Stimulated activated CD4-positive, alpha-beta T cell treated with anti-CD3 and anti-CD28 coated beads, Interleukin-12 subunit alpha, Interleukin-12 subunit beta, amount 100 ng/mL, for 24 hours (primary cell): ENCODE measurements at regions not wholly inside any gene's neighbourhood (a gene's known extent, or its start where the extent isn't known, plus 50 kb on each side); places are given as distances from the start of the nearest gene placed in this dataset.
"Not testable (repeated sequence)": the region's sequence is repeated elsewhere in the genome, so short reads cannot be mapped to it uniquely, and the experiment has no call there.

Experiments
- DNase-seq, 2 experiments: peaks; one replicate each; pipeline ENCODE4 v3.0.0-alpha.2; 2020; ENCODE audit warnings: low read depth in 2 of 2

- DNase-seq: no peak
Observed at GRCh38 chr1:181202986-181203555, 114.6 kb downstream of the IER5 start.

GRCh38 chr1:181204530-181204929 lies 116.0 kb downstream of the IER5 start:
- DNase-seq: no peak

DNA sequence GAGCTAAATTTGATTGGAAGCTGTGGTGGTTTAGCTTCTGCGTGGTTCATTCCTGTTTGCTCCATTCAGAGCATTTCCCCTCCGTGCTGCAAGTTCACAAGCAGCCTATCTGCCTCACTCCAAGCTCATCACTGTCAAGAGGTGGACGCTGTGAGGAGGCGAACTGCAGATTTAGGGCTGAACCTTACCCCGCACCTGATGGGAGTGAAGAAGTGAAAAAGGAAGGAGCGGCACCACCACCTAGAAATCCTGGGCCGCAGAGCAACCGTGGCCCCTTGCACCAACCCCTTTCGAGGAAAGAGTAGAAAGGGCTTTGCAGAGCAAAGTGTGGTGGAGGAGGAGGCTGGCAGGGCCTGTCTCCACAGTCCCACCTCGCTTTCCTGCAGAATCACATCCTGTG lies 117.4 kb downstream of the IER5 start:
- no peak for DNase-seq

- no peak for DNase-seq
Observed at GRCh38 chr1:181206513-181206912, 118.0 kb downstream of the IER5 start.

DNA sequence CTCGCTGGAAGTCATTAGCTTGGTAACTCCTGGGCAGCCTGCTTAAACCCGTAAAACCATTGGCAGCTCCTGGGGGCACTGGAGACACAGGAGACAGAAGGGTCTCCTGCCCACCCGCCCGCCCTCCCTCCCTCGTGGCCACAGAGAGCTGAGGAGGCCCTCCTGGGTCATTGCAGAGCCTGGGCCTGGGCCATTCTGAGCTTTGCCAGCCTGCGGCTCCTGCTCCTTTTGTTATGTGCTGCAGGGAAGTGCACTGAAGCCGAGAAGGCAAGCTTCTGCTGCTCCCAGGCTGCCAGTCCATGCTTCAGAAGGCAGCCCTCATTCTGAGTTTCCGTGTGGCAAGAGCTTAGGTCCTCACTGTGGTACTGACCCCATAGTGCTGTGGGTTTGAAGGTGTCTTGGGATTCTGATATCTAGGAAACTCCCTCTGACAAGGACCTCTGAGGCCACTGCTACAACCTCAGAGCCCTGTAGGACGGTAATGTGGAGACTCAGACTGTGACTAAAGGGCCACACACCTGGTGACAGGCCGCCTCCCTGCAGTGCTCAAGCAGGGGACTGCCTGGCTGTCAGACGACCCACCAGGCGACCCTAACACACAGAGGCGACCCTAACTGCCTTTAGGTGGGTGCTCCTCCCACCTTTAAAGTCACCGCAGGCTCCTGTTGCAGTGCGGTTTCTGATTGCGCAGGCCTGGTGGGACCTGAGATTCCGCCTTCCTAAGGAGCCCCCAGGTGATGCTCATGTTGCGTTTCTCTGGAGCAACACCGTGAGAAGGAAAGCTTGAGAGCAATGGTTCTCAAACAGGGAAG lies 118.7 kb downstream of the IER5 start:
- no peak for DNase-seq

DNA sequence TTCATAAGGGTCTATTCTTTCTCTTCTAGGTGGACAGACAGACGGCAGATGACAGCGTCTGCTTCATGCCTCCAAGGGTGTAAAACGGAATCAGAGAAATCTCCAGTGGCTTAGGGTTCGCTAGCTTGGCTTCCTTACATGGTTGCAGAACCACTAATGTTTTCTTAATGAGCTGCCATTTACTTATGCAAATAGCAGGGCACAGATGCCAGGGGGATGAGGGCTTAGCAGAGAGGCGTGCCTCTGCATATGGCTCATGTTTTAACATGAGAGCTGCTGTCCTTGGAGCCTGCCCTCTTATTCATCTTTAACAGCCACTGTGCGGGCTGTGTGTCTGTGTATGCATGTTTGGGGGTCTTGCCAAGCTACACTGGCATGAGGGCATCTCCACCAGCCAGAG lies 119.6 kb downstream of the IER5 start:
- DNase-seq: no peak

- no peak for DNase-seq
Observed at GRCh38 chr1:181208967-181209366, 120.5 kb downstream of the IER5 start.

GRCh38 chr1:181213056-181213455 lies 124.6 kb downstream of the IER5 start:
- no peak for DNase-seq

GRCh38 chr1:181216591-181216994 lies 128.1 kb downstream of the IER5 start:
- no peak for DNase-seq

GRCh38 chr1:181219938-181220337 lies 131.4 kb downstream of the IER5 start:
- no peak for DNase-seq

GRCh38 chr1:181221078-181221477 lies 132.6 kb downstream of the IER5 start:
- no peak for DNase-seq

DNA sequence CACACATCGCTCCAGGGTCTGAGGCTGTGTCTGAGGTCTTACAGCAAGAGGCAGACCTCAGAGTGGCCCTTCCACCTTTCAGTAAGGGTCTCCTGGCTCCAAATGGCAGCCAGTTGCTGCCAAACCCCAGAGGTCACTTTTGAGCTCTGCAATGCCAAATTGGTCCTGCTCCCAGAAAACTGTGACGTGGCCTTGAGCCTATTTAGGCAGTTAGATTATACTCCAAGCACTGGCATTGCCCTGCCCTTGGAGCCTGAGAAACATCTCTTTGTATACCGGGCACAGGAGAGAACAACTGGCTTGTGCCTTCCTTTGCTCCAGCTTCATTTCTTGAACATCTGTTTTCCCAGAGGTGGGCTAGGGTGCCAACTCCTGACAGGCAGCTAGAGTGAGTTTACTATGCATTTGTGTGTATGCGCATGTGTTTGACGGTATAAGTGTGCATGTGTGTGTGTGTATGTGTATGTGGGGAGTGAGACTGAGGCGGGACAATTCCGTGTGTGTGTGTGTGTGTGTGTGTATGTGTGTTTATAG lies 134.5 kb downstream of the IER5 start:
- DNase-seq: no peak

DNA sequence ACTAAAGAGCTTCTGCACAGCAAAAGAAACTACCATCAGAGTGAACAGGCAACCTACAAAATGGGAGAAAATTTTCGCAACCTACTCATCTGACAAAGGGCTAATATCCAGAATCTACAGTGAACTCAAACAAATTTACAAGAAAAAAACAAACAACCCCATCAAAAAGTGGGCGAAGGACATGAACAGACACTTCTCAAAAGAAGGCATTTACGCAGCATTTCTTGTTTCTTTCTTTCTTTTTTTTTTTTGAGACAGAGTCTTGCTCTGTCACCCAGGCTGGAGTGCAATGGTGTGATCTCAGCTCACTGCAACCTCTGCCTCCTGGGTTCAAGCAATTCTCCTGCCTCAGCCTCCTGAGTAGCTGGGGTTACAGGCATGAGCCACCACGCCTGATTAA lies 138.2 kb downstream of the IER5 start:
- DNase-seq: not testable (repeated sequence)

GRCh38 chr1:181239086-181239485 lies 150.6 kb downstream of the IER5 start:
- DNase-seq: no peak

- DNase-seq: not testable (repeated sequence)
Observed at GRCh38 chr1:181246320-181246719, 157.8 kb downstream of the IER5 start.

GRCh38 chr1:181248361-181248760 lies 159.9 kb downstream of the IER5 start:
- not testable (repeated sequence) for DNase-seq

GRCh38 chr1:181249186-181249585 lies 160.7 kb downstream of the IER5 start:
- no peak for DNase-seq

DNA sequence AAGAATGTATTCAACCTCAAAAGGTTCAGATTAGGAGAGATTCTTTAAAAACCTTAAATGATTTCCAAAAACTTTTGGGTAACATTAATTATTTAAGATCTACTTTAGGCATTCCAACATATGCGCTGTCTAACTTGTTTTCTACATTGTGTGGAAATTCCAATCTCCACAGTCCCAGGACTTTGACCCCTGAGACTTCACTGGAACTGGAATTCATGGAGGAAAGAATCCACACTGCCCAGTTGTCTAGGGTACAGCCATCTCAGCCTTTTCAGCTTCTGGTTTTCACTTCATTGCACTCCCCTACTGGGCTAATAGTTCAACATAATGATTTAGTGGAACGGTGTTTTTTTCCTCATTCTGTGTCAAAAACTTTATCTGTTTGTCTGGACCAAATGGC lies 161.5 kb downstream of the IER5 start:
- DNase-seq: no peak

DNA sequence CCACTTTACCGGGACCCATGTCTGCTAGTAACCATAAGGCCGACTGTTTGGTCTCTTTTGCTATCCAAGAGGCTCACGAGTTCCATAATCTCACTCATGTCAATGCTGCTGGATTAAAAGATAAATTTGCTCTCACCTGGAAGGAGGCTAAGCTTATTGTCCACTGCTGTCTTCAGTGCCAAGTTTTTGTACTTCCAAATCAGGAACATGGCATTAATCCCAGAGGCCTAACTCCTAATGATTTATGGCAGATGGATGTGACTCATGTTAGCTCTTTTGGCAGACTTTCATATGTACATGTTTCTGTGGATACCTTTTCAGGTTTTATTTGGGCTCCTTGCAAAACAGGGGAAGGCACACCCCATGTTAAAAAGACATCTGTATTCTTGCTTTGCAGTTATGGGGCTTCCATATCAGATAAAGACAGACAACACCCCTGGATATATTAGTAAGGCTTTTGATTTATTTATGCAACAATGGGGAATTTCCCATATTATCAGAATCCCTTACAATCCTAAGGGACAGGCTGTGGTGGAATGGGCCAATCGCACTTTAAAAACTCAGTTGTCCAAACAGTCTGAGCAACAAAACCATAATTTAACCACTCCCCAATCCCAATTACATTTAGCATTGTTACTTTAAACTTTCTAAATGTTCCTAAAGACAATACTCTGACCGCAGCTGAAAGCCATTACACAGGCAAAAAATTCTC lies 162.7 kb downstream of the IER5 start:
- DNase-seq: no peak

GRCh38 chr1:181251713-181252075 lies 163.2 kb downstream of the IER5 start:
- no peak for DNase-seq

GRCh38 chr1:181253601-181254000 lies 165.1 kb downstream of the IER5 start:
- DNase-seq: not testable (repeated sequence)

- no peak for DNase-seq
Observed at GRCh38 chr1:181255270-181255929, 166.9 kb downstream of the IER5 start.
